IMR-90 (cell line): ENCODE measurements at regions not wholly inside any gene's neighbourhood (a gene's known extent, or its start where the extent isn't known, plus 50 kb on each side); places are given as distances from the start of the nearest gene placed in this dataset.

ENCODE experiments used
- ATAC-seq: fragments of 200-7000 bp; cut with Tn5 transposase; 2 replicates; pipeline ENCODE4 v1.9.1; 2020; ENCODE audit warnings: low read depth, mild to moderate bottlenecking, moderate library complexity
- BruUV-seq: library from RNA; stranded (reverse); fragments of 400-500 nt; replicated peaks from 2 replicates; lab custom pipeline; 2021; lab: Mats Ljungman, UMichigan
- CTCF ChIA-PET: fragments of 300-600 bp; formaldehyde crosslinking; extraction: SDS; loops from one replicate; lab custom pipeline; 2021; ENCODE audit warnings: antibody characterized with exemption; lab: Yijun Ruan, JAX
- POLR2A ChIA-PET: fragments of 300-600 bp; sonication (Branson Sonifier 250); formaldehyde crosslinking; loops from one replicate; lab custom pipeline; 2022; ENCODE audit warnings: antibody characterized with exemption; ENCODE audit not compliant: unreplicated experiment; lab: Charles Lee
- DNase-seq: peaks from one replicate; pipeline ENCODE4 v3.0.0; 2013
- H2AFZ ChIP-seq: replicated peaks from 2 replicates; pipeline ENCODE3; 2013; ENCODE audit warnings: low read length, mild to moderate bottlenecking; ENCODE audit not compliant: poor library complexity
- H2AK5ac ChIP-seq: 2 replicates; pipeline ENCODE4 v1.6.1; 2013; ENCODE audit warnings: low read depth, low read length, inconsistent platforms
- H2AK9ac ChIP-seq: replicated peaks from 2 replicates; pipeline ENCODE3; 2013; ENCODE audit warnings: mild to moderate bottlenecking, low read depth, low read length, moderate library complexity; ENCODE audit not compliant: poor library complexity
- H2BK120ac ChIP-seq: 2 replicates; pipeline ENCODE4 v1.6.1; 2013; ENCODE audit warnings: low read depth, low read length, inconsistent platforms
- H2BK15ac ChIP-seq: 3 replicates; pipeline ENCODE4 v1.6.1; 2013; ENCODE audit warnings: low read depth, low read length, inconsistent platforms
- H2BK20ac ChIP-seq: 2 replicates; pipeline ENCODE4 v1.6.1; 2013; ENCODE audit warnings: low read depth, mild to moderate bottlenecking, inconsistent platforms, low read length, moderate library complexity
- H2BK5ac ChIP-seq: 2 replicates; pipeline ENCODE4 v1.6.1; 2013; ENCODE audit warnings: mild to moderate bottlenecking, low read depth, low read length, inconsistent platforms; ENCODE audit not compliant: poor library complexity, severe bottlenecking
- H3K14ac ChIP-seq: replicated peaks from 2 replicates; pipeline ENCODE4 v1.6.1; 2013; ENCODE audit warnings: low read depth, low read length, inconsistent platforms
- H3K18ac ChIP-seq: 2 replicates; pipeline ENCODE4 v1.6.1; 2013; ENCODE audit warnings: low read depth, low read length, control low read depth
- H3K23ac ChIP-seq: 2 replicates; pipeline ENCODE4 v1.6.1; 2013; ENCODE audit warnings: low read depth, low read length, inconsistent platforms
- H3K27ac ChIP-seq: 2 replicates; pipeline ENCODE4 v1.5.1; 2013; ENCODE audit warnings: mild to moderate bottlenecking, control low read depth, low read length; ENCODE audit not compliant: insufficient read depth
- H3K27me3 ChIP-seq: 2 replicates; pipeline ENCODE4 v1.6.1; 2013; ENCODE audit warnings: low read length; ENCODE audit not compliant: control insufficient read depth, insufficient read depth
- H3K36me3 ChIP-seq: 2 replicates; pipeline ENCODE4 v1.6.1; 2013; ENCODE audit warnings: low read length, mixed read lengths; ENCODE audit not compliant: control insufficient read depth, insufficient read depth
- H3K4ac ChIP-seq: 2 replicates; pipeline ENCODE4 v1.6.1; 2013; ENCODE audit warnings: low read depth, low read length, inconsistent platforms
- H3K4me1 ChIP-seq: 2 replicates; pipeline ENCODE4 v1.6.1; 2013; ENCODE audit warnings: low read length, mixed read lengths; ENCODE audit not compliant: control insufficient read depth, insufficient read depth
- H3K4me2 ChIP-seq: 2 replicates; pipeline ENCODE4 v1.6.1; 2013; ENCODE audit warnings: low read depth, mild to moderate bottlenecking, control low read depth, low read length, moderate library complexity
- H3K4me3 ChIP-seq: 2 replicates; pipeline ENCODE4 v1.5.1; 2013; ENCODE audit warnings: low read depth, mild to moderate bottlenecking, control low read depth, low read length, moderate library complexity; ENCODE audit not compliant: insufficient read depth
- H3K56ac ChIP-seq: 2 replicates; pipeline ENCODE4 v1.6.1; 2013; ENCODE audit warnings: low read length, inconsistent platforms; ENCODE audit not compliant: insufficient read depth; ENCODE audit errors: extremely low read depth
- H3K79me1 ChIP-seq, 2 experiments: 2 replicates each; pipeline ENCODE4 v1.6.1; 2013; ENCODE audit warnings: low read length in 2 of 2, inconsistent platforms in 1 of 2, low read depth in 1 of 2
- H3K9ac ChIP-seq: 2 replicates; pipeline ENCODE4 v1.6.1; 2013; ENCODE audit warnings: low read depth, low read length, control low read depth
- H3K9me1 ChIP-seq: 2 replicates; pipeline ENCODE4 v1.6.1; 2013; ENCODE audit warnings: low read length, inconsistent platforms; ENCODE audit not compliant: insufficient read depth
- H3K9me3 ChIP-seq: 2 replicates; pipeline ENCODE4 v1.6.1; 2013; ENCODE audit warnings: low read length; ENCODE audit not compliant: control insufficient read depth, insufficient read depth
- H4K20me1 ChIP-seq: 2 replicates; pipeline ENCODE4 v1.6.1; 2013; ENCODE audit warnings: low read length, inconsistent platforms; ENCODE audit not compliant: insufficient read depth
- H4K5ac ChIP-seq: 2 replicates; pipeline ENCODE4 v1.6.1; 2013; ENCODE audit warnings: mild to moderate bottlenecking, low read depth, low read length, control low read depth
- H4K8ac ChIP-seq, 2 experiments: 2 replicates each; pipeline ENCODE4 v1.6.1; 2013; ENCODE audit warnings: low read depth in 2 of 2, low read length in 2 of 2, control low read depth in 1 of 2, inconsistent platforms in 1 of 2
- H4K91ac ChIP-seq: 2 replicates; pipeline ENCODE4 v1.6.1; 2013; ENCODE audit warnings: low read depth, low read length, inconsistent platforms; ENCODE audit not compliant: insufficient read depth
- BHLHE40 ChIP-seq: fragments of 150-350 bp; IDR thresholded peaks from 2 replicates; pipeline ENCODE4 v1.6.1; 2016; ENCODE audit warnings: mild to moderate bottlenecking, low read depth, low read length
- CEBPB ChIP-seq: IDR thresholded peaks from 2 replicates; pipeline ENCODE4 v1.6.1; 2012; ENCODE audit warnings: low read depth, low read length, improper control_type of control experiment
- CHD1 ChIP-seq: IDR thresholded peaks from 2 replicates; pipeline ENCODE4 v1.6.1; 2012; ENCODE audit warnings: low read depth, low read length, improper control_type of control experiment
- CTCF ChIP-seq: conservative IDR thresholded peaks from 2 replicates; pipeline ENCODE4 v1.5.1; 2012; ENCODE audit warnings: mild to moderate bottlenecking, low read depth, low read length, improper control_type of control experiment
- ELK1 ChIP-seq: fragments of 150-350 bp; IDR thresholded peaks from 2 replicates; pipeline ENCODE4 v1.6.1; 2016; ENCODE audit warnings: low read depth, mild to moderate bottlenecking, low read length, moderate library complexity, borderline replicate concordance
- FOS ChIP-seq: fragments of 150-350 bp; IDR thresholded peaks from 2 replicates; pipeline ENCODE4 v1.6.1; 2016; ENCODE audit warnings: low read depth, low read length
- MAFK ChIP-seq: IDR thresholded peaks from 2 replicates; pipeline ENCODE4 v1.6.1; 2012; ENCODE audit warnings: low read depth, low read length, improper control_type of control experiment
- MAZ ChIP-seq: IDR thresholded peaks from 2 replicates; pipeline ENCODE4 v1.6.1; 2012; ENCODE audit warnings: low read depth, mild to moderate bottlenecking, low read length, improper control_type of control experiment, moderate library complexity, borderline replicate concordance
- MXI1 ChIP-seq: IDR thresholded peaks from 2 replicates; pipeline ENCODE4 v1.6.1; 2012; ENCODE audit warnings: low read depth, mild to moderate bottlenecking, low read length, moderate library complexity, borderline replicate concordance
- NFE2L2 ChIP-seq: fragments of 150-350 bp; IDR thresholded peaks from 2 replicates; pipeline ENCODE4 v1.6.1; 2016; ENCODE audit warnings: low read depth, mild to moderate bottlenecking, low read length
- POLR2A ChIP-seq: IDR thresholded peaks from 2 replicates; pipeline ENCODE4 v1.6.1; 2012; ENCODE audit warnings: mild to moderate bottlenecking, low read depth, low read length
- RAD21 ChIP-seq: IDR thresholded peaks from 2 replicates; pipeline ENCODE4 v1.6.1; 2012; ENCODE audit warnings: low read length, improper control_type of control experiment
- RCOR1 ChIP-seq: IDR thresholded peaks from 2 replicates; pipeline ENCODE4 v1.6.1; 2012; ENCODE audit warnings: mild to moderate bottlenecking, low read length, improper control_type of control experiment; ENCODE audit not compliant: insufficient replicate concordance
- RFX5 ChIP-seq: IDR thresholded peaks from 2 replicates; pipeline ENCODE4 v1.8.0; 2012; ENCODE audit warnings: low read depth, mild to moderate bottlenecking, low read length, moderate library complexity
- SMC3 ChIP-seq: fragments of 150-350 bp; IDR thresholded peaks from 2 replicates; pipeline ENCODE4 v1.6.1; 2016; ENCODE audit warnings: low read depth, mild to moderate bottlenecking, antibody characterized with exemption, low read length, moderate library complexity
- USF2 ChIP-seq: fragments of 150-350 bp; IDR thresholded peaks from 2 replicates; pipeline ENCODE4 v1.6.1; 2017; ENCODE audit warnings: mild to moderate bottlenecking, antibody characterized with exemption, low read length, low read depth
- WGBS, 2 experiments: methylation state at CpG; one replicate each; pipeline versions ENCODE4 v1.1.5 to v1.1.7; 2013; ENCODE audit warnings: missing lambda C conversion rate in 2 of 2; ENCODE audit not compliant: insufficient read length in 1 of 2; ENCODE audit errors: extremely low coverage in 2 of 2; 5-methylcytosine and 5-hydroxymethylcytosine counted together
- dilution Hi-C: fragments of 300-500 bp; cut with HindIII; formaldehyde crosslinking; loops from one replicate; pipeline ENCODE4 v1.14.3; 2018; ENCODE audit warnings: low sequenced_read_pairs; ENCODE audit not compliant: unreplicated experiment
- in situ Hi-C: fragments of 300-500 bp; cut with MboI; formaldehyde crosslinking; loops from 3 replicates; pipeline ENCODE4 v1.14.3; 2019; ENCODE audit warnings: low sequenced_read_pairs, inconsistent platforms, mixed read lengths
- intact Hi-C: fragments of 100-400 bp; cut with micrococcal nuclease; formaldehyde crosslinking; loops from 2 replicates; pipeline ENCODE4 v1.10.0; 2022

GRCh38 chr6:149142924-149143429, 174.5 kb upstream of the TAB2 start:
- no peak overlapping the region for H3K4me2 ChIP-seq
- no peak overlapping the region for H3K27ac ChIP-seq
- H2AFZ ChIP-seq = no peak overlapping the region
- peaks cover 2% of the 10 kb centered on the region; the same call in 1 of the 2 replicates for H3K4me1 ChIP-seq
- in situ Hi-C loops (no loop called here), dilution Hi-C loops (no loop called here), intact Hi-C loops (no loop called here)
- H3K4ac ChIP-seq = no peak overlapping the region
- peaks cover 2% of the 10 kb centered on the region; the same call in 1 of the 2 replicates for H3K9me3 ChIP-seq
- no peak overlapping the region for H2BK120ac ChIP-seq
- H3K14ac ChIP-seq = no peak overlapping the region
- H3K79me1 ChIP-seq = no peaks in the 10 kb centered on the region
- WGBS, 2 experiments = 56% methylated on average over 1 of the region's 2 CpGs; no CpG with 5 or more reads in 1 of the 2 experiments
- ATAC-seq = no peak
- no TSS peak for BruUV-seq
- H3K4me3 ChIP-seq = no peak overlapping the region
- H3K9ac ChIP-seq = no peak overlapping the region
- CTCF ChIA-PET = no interaction called here
- no peaks in the 10 kb centered on the region for H3K36me3 ChIP-seq
- TF ChIP-seq CTCF (no peak), MAZ (no peak), FOS (no peak), BHLHE40 (no peak), RCOR1 (no peak), NFE2L2 (no peak), ELK1 (no peak), RFX5 (no peak), POLR2A (no peak), SMC3 (no peak), MAFK (no peak), RAD21 (no peak), USF2 (no peak), MXI1 (no peak), CHD1 (no peak), CEBPB (no peak)
- H4K20me1 ChIP-seq = no peaks in the 10 kb centered on the region
- no peak overlapping the region for H2BK15ac ChIP-seq
- POLR2A ChIA-PET = no interaction called here
- H3K56ac ChIP-seq = no peak overlapping the region
- no peak overlapping the region for H2AK5ac ChIP-seq
- no peak overlapping the region for H4K5ac ChIP-seq
- H3K27me3 ChIP-seq = peaks cover 4% of the 10 kb centered on the region
- DNase-seq = no peak
- H3K9me1 ChIP-seq = no peaks in the 10 kb centered on the region
- no peak overlapping the region for H4K8ac ChIP-seq
- no peak overlapping the region for H4K91ac ChIP-seq
- no peak overlapping the region for H2BK5ac ChIP-seq
- H3K23ac ChIP-seq = no peak overlapping the region
- H2AK9ac ChIP-seq = no peak overlapping the region
- no peak overlapping the region for H2BK20ac ChIP-seq
- H3K18ac ChIP-seq = no peak overlapping the region
